ENCODE measurements at regions not wholly inside any gene's neighbourhood (a gene's known extent, or its start where the extent isn't known, plus 50 kb on each side); places are given as distances from the start of the nearest gene placed in this dataset.

DNA sequence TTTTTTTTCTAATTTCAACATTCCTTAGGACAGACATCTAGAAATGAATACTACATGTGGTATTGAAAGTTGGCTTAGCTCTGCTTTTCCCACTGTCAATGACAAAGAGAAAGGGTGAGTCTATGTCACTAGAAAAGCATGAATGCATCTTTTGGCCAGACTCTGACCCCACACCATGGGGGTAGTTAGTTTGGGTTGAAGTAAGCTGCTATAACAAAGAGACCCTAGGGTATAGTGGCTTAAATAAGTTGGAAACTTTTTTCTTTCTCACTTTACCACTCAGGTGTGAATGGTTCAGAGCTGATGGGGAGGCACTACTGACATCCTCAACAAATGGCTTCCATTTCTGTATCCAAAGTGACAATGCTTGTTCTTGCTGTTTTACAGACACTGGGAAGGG lies 161.5 kb downstream of the DLEU7 start:
- no peak for DNase-seq (ENCODE audit: low read depth in 2 of 2)

DNA sequence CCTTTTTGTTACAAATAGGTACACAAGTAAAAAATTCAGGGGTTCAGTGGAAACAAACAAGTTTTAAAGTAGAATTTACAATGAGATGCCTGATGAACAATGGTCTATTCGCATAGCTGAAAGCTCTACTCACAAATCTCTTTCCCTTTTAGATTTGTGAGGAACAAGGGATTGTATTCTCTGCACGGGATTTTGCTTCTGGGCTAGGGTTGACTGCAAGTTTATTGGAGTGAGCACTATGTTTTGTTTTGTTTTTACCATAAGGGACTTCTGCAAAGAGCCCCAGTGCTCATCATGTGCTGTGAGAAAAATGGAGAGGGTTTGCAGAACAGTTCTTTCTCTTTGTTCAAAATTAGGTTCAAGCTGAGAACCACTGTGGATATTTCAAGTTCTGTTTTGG lies 160.5 kb downstream of the DLEU7 start:
- DNase-seq (ENCODE audit: low read depth in 2 of 2) = no peak

DNA sequence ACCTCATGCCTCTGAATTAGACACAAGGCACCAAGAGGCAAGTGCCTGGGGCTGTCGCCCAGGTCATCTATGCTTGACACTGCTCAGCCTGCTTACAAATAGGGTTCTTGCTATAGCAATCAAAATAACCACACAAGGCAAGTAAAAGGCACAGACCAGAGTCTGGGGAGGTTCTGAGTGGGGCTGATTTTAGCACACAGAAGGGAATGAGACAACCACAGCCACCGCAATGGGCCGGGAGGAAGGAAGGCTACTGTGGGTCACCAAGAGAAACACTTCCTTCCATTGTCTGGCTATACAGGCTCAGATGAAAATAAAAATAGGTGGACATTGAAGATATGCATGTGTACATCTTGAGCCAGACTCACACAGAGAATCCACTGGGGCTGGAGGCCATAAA lies 159.1 kb downstream of the DLEU7 start:
- no peak for DNase-seq (ENCODE audit: low read depth in 2 of 2)

DNA sequence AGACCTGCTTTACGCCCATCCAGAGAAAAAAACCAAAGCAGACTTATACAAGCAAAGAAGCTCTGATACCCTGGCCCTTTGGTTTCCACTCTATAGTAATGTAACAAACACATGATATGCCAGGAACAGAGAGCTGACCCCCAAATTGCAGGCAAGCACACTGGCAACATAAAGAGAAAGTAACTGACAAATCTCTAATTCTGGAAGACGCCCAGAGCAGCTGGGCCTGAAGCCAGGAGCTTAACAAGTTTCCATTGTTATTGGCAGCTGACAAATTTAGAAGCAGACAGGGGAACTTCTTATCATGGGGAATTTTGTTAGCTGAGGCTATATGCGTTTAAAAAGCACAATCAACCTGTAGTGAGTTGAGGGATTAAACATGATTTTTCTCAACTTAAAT lies 158.0 kb downstream of the DLEU7 start:
- DNase-seq (ENCODE audit: low read depth in 2 of 2) = no peak

DNA sequence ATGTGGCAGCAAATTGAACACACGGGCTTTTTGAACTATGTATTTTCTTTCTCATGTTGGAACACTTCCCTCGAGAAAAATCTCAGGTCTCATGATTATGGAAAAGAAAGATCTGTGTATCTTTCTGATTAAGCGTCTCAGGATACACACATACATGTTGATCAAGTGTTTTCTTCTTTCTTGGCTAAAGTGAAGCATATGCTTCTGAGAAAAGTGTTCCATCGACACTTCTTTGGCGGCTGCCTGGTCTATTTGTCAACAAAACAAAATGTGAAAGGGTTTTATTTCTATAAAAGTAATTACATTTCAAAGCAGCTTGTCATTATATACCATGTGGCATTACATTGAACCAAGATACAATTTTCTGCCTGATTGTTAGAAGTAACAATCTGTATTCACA lies 157.5 kb downstream of the DLEU7 start:
- DNase-seq (ENCODE audit: low read depth in 2 of 2) = no peak

DNA sequence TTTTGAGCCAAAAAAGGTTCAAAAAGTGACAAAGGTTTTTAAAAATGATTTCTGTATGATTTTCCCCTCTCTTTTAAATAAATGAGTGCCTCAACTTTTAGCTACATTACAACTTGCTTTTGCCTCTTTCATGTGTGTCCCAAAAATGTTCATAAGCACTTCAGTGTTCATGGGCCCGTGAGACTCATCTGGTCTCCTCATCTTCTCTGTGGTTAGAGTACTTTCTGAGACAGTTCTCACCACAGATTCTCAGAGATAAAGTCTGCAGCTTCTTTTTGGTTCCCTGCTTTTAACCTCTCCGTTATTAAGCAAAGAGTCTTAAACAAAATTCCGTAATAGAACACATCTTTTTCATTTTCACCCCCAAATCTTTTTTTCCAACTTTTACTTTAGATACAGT lies 156.9 kb downstream of the DLEU7 start:
- no peak for DNase-seq (ENCODE audit: low read depth in 2 of 2)

DNA sequence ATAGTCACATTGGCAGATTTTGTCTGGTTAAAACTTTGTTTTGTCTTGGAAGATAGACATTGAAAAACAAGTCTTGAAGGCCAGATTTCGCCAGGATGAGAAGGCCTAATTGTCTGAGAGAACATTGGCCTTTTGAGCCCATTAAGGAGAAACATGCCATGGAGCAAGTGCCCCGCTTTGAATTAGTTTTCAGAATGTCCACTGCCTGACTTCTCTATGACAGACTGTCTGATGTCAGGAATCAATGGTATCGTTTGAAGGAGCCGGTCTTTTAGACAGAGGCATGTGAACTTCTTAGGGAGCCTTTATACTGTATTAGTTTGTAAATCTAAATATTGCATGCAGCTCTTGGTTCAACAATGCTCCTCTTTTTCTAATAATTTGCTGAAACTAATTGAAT lies 155.9 kb downstream of the DLEU7 start:
- no peak for DNase-seq (ENCODE audit: low read depth in 2 of 2)

DNA sequence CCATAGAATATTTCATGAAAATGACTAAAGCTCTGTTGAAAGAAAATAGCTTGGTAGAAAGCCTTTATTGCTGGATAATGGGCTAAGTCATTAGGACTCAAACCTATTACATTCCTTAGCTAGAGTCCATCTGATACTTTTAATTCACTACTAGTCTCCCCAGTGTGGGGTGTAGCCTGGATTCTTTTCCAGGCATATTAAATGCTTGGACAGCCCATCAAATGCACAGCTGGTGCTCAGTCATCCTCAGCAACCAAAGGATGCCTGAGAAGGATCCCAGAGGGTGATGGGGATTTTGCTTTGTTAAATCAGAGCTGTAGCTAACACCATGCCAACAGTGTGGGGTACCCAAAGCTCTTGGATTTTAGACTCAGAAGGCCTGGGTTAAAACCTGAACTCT lies 153.5 kb downstream of the DLEU7 start:
- DNase-seq (ENCODE audit: low read depth in 2 of 2) = no peak

DNA sequence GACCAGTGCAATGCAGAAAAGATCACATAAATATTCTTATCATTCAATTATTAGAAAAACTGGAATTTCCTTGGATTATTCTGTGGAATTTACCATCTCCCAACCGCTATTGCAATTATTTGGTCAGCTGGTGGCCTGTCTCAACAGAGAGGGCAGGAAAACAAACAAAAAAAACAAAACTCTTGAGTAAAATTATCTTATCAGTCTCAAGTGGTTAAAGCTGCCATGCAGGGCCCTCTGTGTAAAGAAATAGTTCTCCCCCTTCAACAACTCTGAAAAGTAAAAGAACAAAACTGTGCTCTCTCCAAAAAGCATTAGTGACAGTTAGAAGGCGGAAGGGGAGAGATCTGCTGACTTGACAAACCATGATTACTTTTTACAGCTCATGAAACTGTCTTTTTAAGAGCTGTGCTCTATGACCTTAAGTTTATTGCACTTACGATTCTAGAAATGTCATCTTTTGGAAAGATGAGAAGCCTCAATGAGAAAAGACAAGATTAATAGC lies 152.3 kb downstream of the DLEU7 start:
- no peak for DNase-seq (ENCODE audit: low read depth in 2 of 2)

DNA sequence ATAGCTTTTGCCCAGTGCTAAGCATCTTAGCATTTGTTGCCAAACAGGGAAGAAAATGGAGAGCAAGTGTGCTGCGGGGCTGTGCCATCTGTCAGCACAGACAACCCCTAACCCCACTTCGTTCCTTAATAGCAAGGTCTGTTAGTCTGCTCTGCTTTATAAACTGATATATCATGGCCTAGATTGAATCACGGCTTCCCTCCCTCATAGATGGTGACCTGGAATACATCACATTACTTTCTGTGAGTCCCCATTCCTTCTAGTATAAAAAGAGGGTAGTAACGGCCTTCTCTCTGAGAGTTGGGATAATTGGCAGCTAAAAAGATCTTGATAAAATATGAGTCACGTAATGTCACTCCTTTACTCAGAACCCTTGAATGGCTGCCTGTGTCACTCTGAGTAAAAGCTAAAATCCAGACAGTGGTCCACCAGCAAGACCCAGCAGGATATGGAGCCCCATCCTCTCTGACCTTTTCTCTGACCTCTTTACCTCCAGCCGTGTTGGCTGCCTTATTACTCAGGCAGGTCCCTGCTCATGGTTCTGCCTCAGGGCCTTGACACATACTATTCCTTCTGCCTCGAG lies 151.7 kb downstream of the DLEU7 start:
- no peak for DNase-seq (ENCODE audit: low read depth in 2 of 2)

DNA sequence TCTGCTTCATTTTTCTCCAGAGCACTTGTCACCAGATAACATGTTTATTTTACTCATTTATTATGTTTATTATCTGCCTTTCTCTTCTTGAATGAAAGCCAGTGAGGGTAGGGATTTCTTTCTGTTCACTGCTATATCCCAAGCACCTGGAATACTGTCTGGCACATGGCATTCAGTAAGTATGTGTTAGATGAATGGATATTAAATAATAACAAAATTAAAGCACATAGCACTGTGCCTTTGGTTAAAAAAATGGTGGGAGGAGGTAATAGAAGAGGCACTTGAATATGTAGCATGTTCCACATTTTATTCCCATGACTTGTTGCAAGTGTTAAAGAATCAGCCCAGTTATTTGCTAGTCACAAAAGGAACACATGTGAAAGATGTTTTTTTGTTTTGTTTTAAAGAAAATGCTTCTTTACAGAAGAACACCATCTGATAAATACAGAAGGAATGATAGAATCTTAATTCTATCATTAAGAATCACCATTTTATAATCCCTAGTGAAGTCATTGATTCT lies 151.0 kb downstream of the DLEU7 start:
- no peak for DNase-seq (ENCODE audit: low read depth in 2 of 2)

DNA sequence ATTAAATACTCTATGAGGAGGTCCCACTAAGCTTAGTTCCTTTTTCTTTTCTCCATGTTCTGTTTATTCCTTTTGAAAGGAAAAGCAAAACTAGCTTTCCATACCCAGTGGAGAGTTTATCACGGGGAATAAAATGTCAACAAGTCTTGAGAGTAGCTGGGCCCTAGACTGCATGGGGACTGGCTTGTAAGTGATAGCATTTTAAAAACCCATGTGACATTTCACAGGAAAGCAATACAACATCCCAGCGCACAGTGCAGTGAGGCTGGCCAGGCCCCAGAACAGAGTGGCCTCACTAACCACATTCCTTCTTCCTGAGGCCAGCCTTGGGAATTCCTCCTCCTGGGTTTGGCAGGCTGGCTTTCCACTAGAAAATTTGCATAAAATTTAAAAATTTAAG lies 149.8 kb downstream of the DLEU7 start:
- DNase-seq (ENCODE audit: low read depth in 2 of 2) = no peak

DNA sequence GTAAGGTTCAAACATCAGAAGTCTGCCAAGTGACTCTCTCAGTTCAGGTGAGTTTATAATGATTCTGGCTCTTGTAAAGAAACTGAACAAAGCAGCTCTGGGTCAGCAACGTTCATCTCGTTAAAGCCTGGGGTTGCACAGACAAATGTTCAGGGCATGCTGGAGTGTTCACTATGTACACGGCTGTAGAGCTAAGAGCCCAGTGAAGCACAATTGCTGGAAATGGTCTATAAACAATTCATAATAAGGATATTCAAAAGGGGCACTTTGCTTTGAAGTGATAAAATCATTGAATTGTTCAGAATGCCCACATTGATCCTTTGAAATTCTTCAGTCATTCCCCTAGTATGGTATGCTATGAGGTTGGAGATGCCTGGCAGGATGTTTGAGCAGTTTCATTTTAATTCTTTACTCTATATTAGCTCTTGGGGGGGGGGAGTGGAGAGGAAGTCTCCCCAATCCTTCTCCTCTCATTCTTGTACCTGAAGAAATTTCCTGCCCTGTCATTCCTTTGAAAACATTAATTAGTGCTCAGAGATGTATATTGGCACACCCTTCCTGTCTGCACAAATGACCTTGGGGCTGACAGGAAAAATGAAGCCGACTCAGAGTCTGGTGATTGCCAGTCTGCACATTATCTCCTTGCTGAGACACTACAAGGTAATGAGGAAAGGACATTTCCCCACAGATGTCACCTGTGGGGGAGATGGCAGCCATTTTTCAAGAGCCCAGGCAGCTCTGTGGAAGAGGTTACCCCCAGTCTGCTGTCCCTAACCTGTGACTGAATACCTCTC lies 145.5 kb downstream of the DLEU7 start:
- DNase-seq (ENCODE audit: low read depth in 2 of 2) = no peak

DNA sequence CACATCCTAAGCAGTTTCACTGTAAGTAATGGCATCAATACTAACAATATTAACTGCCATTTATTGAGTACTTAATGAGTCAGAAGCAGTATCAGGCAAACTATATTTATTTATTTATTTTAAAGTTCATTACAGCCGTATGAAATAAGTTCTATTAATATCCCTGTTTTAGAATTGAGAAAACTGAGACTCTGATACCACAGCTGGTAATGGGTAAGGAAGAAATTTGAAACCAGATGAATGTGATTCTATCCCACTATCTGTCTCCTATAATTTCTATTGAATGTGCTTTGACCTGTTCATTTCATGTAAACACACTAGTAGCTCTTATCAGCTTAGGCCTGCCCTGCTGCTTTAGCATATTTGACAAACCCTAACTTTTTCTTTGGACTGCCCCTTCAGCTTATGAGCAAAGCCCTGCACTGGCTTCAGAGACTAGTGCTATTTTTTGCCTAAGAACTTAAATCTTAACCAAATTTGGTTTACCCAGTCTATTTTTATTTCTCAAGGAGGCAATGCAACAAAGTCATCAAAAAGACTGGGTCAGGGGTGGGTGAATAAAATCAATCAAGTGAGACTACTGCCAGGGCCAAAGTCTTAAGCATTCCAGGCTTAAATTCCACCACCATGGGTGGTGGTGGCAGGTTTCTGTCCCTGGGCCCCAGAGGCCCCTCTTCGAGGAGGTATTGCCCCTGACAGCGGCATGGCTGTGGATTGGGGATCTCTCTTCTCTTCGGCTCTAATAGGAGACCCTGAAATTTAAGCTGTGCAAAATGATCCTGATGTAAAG lies 143.4 kb downstream of the DLEU7 start:
- DNase-seq (ENCODE audit: low read depth in 2 of 2) = no peak

DNA sequence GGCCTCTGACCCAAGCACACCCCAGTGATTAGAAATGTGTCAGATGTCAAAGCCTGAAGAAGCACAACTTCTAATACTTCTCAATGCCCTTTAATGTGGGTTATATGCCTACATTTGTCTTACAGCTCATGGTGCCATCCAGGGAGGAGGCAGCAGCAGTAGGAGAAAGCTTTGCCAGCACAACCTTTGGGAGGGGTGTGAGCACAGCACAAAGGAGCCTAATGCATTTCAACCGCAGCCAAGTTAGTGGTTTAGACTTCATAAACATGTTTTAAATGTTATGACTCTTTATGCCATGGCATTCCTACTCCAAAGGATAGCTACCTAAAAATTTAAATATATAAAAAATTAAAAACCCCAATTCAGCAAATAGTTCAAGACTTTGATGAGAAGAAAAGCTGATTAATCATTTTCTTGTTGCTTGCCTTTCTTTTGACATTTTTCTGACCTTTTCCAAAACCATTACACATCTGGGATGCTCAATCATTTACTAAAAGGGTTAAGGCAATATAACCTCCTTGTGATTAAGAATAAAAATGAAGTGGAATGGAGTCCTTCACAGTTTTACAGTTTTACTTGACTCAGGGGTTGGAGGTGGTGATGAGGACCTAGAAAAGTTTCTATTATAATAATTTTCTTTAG lies 142.7 kb downstream of the DLEU7 start:
- no peak for DNase-seq (ENCODE audit: low read depth in 2 of 2)

DNA sequence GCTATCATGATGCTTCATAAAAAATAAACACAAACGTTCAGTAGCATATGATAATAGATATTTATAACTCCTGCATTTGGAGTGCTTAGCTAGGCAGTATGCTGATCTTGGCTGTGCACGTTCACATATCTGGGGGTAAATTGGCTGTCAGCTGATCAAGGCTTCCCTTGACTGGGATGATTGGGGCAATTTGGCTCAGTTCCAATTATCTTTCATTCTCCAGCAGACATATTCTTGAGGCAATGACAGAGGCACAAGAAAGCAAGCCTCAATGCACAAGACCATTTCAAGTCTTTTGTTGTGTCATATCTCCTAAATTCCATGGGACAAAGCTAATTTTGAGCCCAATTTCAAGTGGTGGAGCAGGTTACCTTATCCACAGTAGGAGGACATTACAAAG lies 142.0 kb downstream of the DLEU7 start:
- DNase-seq (ENCODE audit: low read depth in 2 of 2) = no peak

DNA sequence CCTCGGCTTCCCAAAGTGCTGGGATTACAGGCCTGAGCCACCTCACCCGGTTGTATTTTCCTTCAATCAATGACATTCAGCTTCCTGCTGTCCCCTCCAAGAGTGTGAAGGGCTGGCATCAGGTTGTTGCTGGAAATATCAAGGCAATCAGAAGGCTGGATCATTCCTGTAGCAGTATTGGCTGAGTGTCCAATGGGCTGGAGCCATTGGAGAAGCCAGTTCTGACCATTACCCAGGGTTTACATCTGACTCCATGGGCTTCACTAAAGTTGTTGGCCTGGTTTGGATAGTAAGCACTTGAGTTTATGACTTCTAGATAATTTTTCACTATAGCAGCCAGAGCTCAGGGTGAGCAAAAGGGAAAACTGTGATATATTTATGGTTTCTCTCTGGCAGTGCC lies 137.0 kb downstream of the DLEU7 start:
- no peak for DNase-seq (ENCODE audit: low read depth in 2 of 2)

DNA sequence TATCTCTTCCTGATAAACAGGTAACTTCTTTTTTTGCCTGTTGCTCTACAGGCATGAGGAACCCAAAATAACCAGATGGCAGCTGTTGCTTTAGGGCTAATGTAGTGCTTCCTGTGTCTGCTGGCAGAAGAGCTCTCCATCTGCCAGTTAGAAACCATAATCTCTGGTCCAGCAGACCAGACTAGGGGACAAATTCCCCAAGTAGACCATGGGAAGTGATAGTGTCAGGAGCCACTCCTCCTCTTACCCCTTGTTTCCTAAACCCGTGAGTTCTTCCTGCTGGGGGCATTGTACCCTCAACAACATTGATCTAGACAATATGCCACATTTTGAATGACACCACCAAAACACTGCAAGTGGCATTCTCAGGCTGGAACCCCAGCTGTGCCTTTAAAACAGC lies 135.9 kb downstream of the DLEU7 start:
- DNase-seq (ENCODE audit: low read depth in 2 of 2) = no peak

DNA sequence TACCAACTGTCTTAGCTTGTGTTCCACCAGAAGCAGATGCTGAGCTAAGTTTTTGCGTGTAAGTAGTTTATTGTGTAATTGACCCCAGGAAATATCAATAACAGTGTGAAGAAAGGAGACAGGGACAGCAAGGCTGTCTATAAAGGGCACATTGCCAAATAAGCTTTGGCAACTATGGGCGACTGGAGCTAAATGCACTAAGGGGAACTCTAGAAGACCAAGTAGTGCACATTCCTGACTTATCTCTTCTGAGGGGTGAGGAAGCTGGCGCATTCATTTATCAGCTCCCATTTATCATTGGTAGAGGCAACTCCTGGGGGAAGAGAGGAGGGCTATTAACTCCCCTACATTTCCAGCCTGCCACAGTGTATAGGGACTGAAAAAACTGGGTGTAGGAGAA lies 135.0 kb downstream of the DLEU7 start:
- no peak for DNase-seq (ENCODE audit: low read depth in 2 of 2)

DNA sequence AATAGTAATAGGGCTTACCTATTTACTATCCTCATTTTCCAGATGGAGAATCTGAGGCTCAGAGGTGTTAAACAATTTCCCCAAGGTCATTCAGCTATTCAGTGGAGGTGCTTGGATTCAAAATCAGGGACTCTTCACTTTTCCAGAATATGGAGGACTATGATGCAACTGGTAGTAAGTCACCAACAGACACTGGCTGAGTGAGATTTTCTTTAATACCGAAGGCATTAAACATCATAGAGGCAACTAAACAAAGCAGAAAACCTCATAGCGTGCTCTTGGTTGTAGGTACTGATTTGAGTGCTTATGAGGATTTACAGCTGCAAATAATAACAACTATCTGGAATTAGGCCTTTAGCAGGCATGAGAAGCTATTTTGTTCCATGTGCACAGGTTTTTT lies 134.4 kb downstream of the DLEU7 start:
- no peak for DNase-seq (ENCODE audit: low read depth in 2 of 2)

DNA sequence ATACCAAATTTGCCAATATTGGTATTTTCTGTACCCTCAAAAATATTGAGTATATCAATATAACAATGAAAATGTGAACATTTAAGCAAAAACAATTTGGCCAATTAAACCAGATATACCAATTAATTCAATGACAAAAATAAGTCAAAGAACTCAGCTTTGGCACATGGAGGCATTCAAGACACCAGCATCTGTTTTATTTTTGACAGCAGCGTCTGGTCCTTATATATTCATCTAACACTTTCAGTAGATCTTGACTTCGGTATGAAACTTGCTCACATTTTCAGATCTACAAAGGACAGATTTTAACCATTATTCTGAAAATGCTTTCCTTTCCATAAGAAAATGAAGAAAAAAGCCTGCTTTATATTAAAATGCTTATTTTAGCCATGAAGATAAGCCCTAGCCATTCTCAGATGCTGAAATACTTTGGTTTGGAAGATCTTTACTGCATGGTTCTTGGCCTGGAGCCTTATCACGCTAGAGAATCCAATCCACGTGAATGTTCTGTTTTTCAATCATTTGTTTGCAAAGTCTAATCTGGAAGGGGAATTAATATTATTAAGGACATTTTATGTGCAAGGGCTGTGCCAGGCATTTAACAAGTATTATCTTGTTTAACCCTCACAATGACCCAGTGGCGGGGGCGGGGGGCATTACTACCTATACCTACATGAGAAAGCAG lies 132.2 kb downstream of the DLEU7 start:
- no peak for DNase-seq (ENCODE audit: low read depth in 2 of 2)

DNA sequence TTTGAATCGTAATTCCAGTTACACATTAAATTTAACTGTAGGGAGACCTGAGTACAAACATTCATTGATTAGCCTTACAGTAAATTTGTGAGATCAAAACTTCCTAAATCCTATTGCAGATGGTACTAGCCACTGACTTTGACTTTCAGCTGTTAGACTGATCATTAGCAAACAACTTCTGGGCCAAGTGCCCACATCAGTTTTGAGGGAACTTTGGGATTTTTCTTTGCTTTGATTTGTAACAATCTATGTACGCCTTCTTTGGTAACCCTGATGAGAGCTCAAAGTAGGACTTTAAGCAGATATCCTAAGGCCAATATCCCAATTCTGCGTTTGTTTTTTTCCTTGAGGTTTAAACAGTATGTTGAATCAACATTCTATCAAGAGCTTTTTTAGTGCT lies 131.5 kb downstream of the DLEU7 start:
- DNase-seq (ENCODE audit: low read depth in 2 of 2) = no peak
